ENCODE measurements at regions not wholly inside any gene's neighbourhood (a gene's known extent, or its start where the extent isn't known, plus 50 kb on each side); places are given as distances from the start of the nearest gene placed in this dataset.
A peak's percentile ranks its signal among the peaks of the same experiment; 100 is the strongest.

- Histone ChIP-seq H3K9me3 (ENCODE audit: control insufficient read depth in 1 of 2, insufficient read depth in 1 of 2, low read length in 2 of 2) (no peaks in the 10 kb centered on the region), H3K4me3 (ENCODE audit: low read length) (no peak overlapping the region), H3K27me3 (ENCODE audit: control insufficient read depth in 1 of 2, insufficient read depth in 2 of 2, low read length in 2 of 2) (no peaks in the 10 kb centered on the region), H3K4me1 (ENCODE audit: insufficient read depth, low read length) (peaks cover 5% of the 10 kb centered on the region), H3K36me3 (ENCODE audit: insufficient read depth, low read length) (no peaks in the 10 kb centered on the region), H3K27ac (ENCODE audit: low read depth in 1 of 2, low read length in 2 of 2) (no peak overlapping the region)
- ChIA-PET POLR2A (no interaction called here), CTCF (no interaction called here)
- DNase-seq = peak in 1 of 14 experiments; percentile 23
- peaks cover 7% of the 10 kb centered on the region for H3K4me1 Mint-ChIP-seq (ENCODE audit: low read depth)
- H3K27me3 Mint-ChIP-seq = peaks cover 4% of the 10 kb centered on the region
- ATAC-seq (ENCODE audit: poor library complexity) = no peak
- no peaks in the 10 kb centered on the region for H3K9me3 Mint-ChIP-seq
- H3K4me3 Mint-ChIP-seq = no peak overlapping the region
- H3K27ac Mint-ChIP-seq = no peak overlapping the region
- intact Hi-C loops (cut with DNase I, micrococcal nuclease) = no loop called here
- H3K36me3 Mint-ChIP-seq (ENCODE audit: low read depth) = no peaks in the 10 kb centered on the region
- no peak for TF ChIP-seq CTCF (IDR thresholded peaks at IDR 0.05)
Measured at GRCh38 chr9:6133346-6134063, 82.1 kb upstream of the IL33 start.

GRCh38 chr9:6132650-6133049, 83.0 kb upstream of the IL33 start:
- ChIA-PET POLR2A (no interaction called here), CTCF (no interaction called here)
- TF ChIP-seq CTCF (IDR thresholded peaks at IDR 0.05) = no peak
- H3K27ac Mint-ChIP-seq = no peak overlapping the region
- intact Hi-C loops (cut with DNase I, micrococcal nuclease) = no loop called here
- no peak overlapping the region for H3K4me3 Mint-ChIP-seq
- ATAC-seq (ENCODE audit: poor library complexity) = no peak
- H3K27me3 Mint-ChIP-seq = peaks cover 4% of the 10 kb centered on the region
- no peaks in the 10 kb centered on the region for H3K36me3 Mint-ChIP-seq (ENCODE audit: low read depth)
- no peaks in the 10 kb centered on the region for H3K27me3 ChIP-seq (ENCODE audit: control insufficient read depth in 1 of 2, insufficient read depth in 2 of 2, low read length in 2 of 2)
- H3K27ac ChIP-seq (ENCODE audit: low read depth in 1 of 2, low read length in 2 of 2) = no peak overlapping the region
- no peaks in the 10 kb centered on the region for H3K36me3 ChIP-seq (ENCODE audit: insufficient read depth, low read length)
- H3K9me3 Mint-ChIP-seq = no peaks in the 10 kb centered on the region
- H3K4me1 Mint-ChIP-seq (ENCODE audit: low read depth) = peaks cover 7% of the 10 kb centered on the region
- no peak overlapping the region for H3K4me3 ChIP-seq (ENCODE audit: low read length)
- peaks cover 5% of the 10 kb centered on the region for H3K4me1 ChIP-seq (ENCODE audit: insufficient read depth, low read length)
- no peak for DNase-seq
- H3K9me3 ChIP-seq (ENCODE audit: control insufficient read depth in 1 of 2, insufficient read depth in 1 of 2, low read length in 2 of 2) = no peaks in the 10 kb centered on the region

GRCh38 chr9:6128030-6128429, 87.6 kb upstream of the IL33 start:
- H3K27me3 ChIP-seq (ENCODE audit: control insufficient read depth in 1 of 2, insufficient read depth in 2 of 2, low read length in 2 of 2) = no peaks in the 10 kb centered on the region
- ATAC-seq (ENCODE audit: poor library complexity) (no peak), DNase-seq (no peak)
- no peak overlapping the region for H3K27ac ChIP-seq (ENCODE audit: low read depth in 1 of 2, low read length in 2 of 2)
- H3K4me3 ChIP-seq (ENCODE audit: low read length) = no peak overlapping the region
- H3K9me3 ChIP-seq (ENCODE audit: control insufficient read depth in 1 of 2, insufficient read depth in 1 of 2, low read length in 2 of 2) = no peaks in the 10 kb centered on the region
- Mint-ChIP-seq H3K9me3 (no peaks in the 10 kb centered on the region), H3K4me3 (no peak overlapping the region), H3K27me3 (peaks cover 14% of the 10 kb centered on the region), H3K4me1 (ENCODE audit: low read depth) (no peaks in the 10 kb centered on the region), H3K36me3 (ENCODE audit: low read depth) (no peaks in the 10 kb centered on the region), H3K27ac (no peak overlapping the region)
- CTCF ChIA-PET = no interaction called here
- H3K36me3 ChIP-seq (ENCODE audit: insufficient read depth, low read length) = no peaks in the 10 kb centered on the region
- no peaks in the 10 kb centered on the region for H3K4me1 ChIP-seq (ENCODE audit: insufficient read depth, low read length)
- POLR2A ChIA-PET = no interaction called here
- intact Hi-C loops (cut with DNase I, micrococcal nuclease) = no loop called here
- TF ChIP-seq CTCF (IDR thresholded peaks at IDR 0.05) = no peak

Measured in CD4-positive, alpha-beta T cell (primary cell).